Mesothelial cell of epicardium (in vitro differentiated cells): ENCODE measurements at regions not wholly inside any gene's neighbourhood (a gene's known extent, or its start where the extent isn't known, plus 50 kb on each side); places are given as distances from the start of the nearest gene placed in this dataset.

Experiments
- DNase-seq, 2 experiments: peaks; one replicate each; pipeline ENCODE4 v3.0.0; 2021; ENCODE audit warnings: low spot score in 2 of 2; ENCODE audit not compliant: unreplicated experiment in 2 of 2
- H3K27ac Mint-ChIP-seq: 2 replicates; pipeline ENCODE4 v1.8.0; 2021; ENCODE audit warnings: mixed read lengths
- H3K27me3 Mint-ChIP-seq: 2 replicates; pipeline ENCODE4 v1.8.0; 2021; ENCODE audit warnings: low read depth, mixed read lengths
- H3K36me3 Mint-ChIP-seq: 2 replicates; pipeline ENCODE4 v1.8.0; 2021; ENCODE audit warnings: mixed read lengths
- H3K4me1 Mint-ChIP-seq: 2 replicates; pipeline ENCODE4 v1.8.0; 2021; ENCODE audit warnings: mixed read lengths
- H3K4me3 Mint-ChIP-seq: 2 replicates; pipeline ENCODE4 v1.8.0; 2021; ENCODE audit warnings: mild to moderate bottlenecking, moderate library complexity, mixed read lengths
- H3K9me3 Mint-ChIP-seq: 2 replicates; pipeline ENCODE4 v1.8.0; 2021; ENCODE audit warnings: mixed read lengths
- TF ChIP-seq, protein P1 (sequence below): fragments of 200-600 bp; sonication (generic); IDR thresholded peaks from one replicate; pipeline ENCODE4 v1.5.0; 2021; ENCODE audit warnings: antibody characterized with exemption; ENCODE audit not compliant: unreplicated experiment

DNA sequence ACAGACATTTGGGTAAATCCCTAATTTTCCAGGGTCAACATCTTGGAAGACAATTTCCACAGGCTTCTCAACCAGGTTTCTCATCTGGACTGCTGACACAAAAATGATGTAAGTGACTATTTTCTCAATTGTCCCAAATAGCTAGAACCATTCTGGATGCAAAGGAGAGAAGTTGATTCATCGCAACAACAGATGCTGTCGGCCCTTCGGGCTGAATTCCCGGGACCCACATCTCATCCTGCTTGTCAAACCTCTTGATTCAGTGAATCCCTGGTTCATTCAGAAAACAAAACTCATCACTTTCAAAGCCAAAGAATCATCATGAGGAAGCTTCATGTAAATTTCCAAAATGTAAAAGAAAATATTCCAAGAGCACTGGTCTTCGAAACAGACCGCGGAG is 251.8 kb downstream of the NPHP4 start:
- H3K4me1 Mint-ChIP-seq: peaks cover 8% of the 10 kb centered on the region
- TF ChIP-seq, protein P1, sequence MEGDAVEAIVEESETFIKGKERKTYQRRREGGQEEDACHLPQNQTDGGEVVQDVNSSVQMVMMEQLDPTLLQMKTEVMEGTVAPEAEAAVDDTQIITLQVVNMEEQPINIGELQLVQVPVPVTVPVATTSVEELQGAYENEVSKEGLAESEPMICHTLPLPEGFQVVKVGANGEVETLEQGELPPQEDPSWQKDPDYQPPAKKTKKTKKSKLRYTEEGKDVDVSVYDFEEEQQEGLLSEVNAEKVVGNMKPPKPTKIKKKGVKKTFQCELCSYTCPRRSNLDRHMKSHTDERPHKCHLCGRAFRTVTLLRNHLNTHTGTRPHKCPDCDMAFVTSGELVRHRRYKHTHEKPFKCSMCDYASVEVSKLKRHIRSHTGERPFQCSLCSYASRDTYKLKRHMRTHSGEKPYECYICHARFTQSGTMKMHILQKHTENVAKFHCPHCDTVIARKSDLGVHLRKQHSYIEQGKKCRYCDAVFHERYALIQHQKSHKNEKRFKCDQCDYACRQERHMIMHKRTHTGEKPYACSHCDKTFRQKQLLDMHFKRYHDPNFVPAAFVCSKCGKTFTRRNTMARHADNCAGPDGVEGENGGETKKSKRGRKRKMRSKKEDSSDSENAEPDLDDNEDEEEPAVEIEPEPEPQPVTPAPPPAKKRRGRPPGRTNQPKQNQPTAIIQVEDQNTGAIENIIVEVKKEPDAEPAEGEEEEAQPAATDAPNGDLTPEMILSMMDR: no peak
- no peak overlapping the region for H3K4me3 Mint-ChIP-seq
- peaks cover 3% of the 10 kb centered on the region for H3K27me3 Mint-ChIP-seq
- peaks cover 6% of the 10 kb centered on the region for H3K9me3 Mint-ChIP-seq
- H3K36me3 Mint-ChIP-seq: no peaks in the 10 kb centered on the region
- no peak for DNase-seq
- H3K27ac Mint-ChIP-seq: no peak overlapping the region

- Mint-ChIP-seq H3K9me3 (peaks cover 6% of the 10 kb centered on the region), H3K27me3 (peaks cover 4% of the 10 kb centered on the region), H3K36me3 (no peaks in the 10 kb centered on the region), H3K4me3 (no peak overlapping the region), H3K27ac (no peak overlapping the region), H3K4me1 (peaks cover 2% of the 10 kb centered on the region)
- TF ChIP-seq, protein P1: no peak
- no peak for DNase-seq
Measured at GRCh38 chr1:5739561-5740078, 252.6 kb downstream of the NPHP4 start.

DNA sequence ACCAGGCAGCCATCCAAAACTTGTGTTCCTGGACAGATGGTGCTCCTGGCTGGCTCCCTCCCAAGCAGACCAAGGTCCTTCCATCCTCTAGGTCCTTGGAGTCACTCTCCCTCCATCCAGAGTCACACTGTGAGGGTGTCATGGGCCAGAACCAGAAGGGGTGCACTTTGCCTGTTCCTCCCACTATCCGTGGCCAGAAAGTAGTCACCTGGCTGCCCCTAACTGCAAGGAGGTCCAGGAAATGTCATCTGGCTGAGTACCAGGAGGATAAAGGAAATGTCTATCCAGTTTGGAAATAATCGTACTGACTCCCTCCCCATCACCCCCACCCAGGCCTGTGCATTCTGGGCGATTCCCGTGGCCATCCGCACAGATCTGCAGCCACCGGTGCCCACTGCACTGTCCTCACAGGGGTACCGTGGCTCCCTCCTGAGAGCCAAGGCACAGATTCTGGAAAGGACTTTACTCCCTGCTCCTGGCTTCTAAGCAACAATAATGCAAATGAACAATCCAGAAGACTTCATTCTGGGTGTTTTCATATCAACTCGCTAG is 253.2 kb downstream of the NPHP4 start:
- Mint-ChIP-seq H3K4me3 (no peak overlapping the region), H3K27ac (no peak overlapping the region), H3K36me3 (no peaks in the 10 kb centered on the region), H3K9me3 (peaks cover 6% of the 10 kb centered on the region), H3K4me1 (no peaks in the 10 kb centered on the region), H3K27me3 (peaks cover 5% of the 10 kb centered on the region)
- DNase-seq: no peak
- TF ChIP-seq, protein P1: no peak

- Mint-ChIP-seq H3K4me3 (no peak overlapping the region), H3K27ac (no peak overlapping the region), H3K27me3 (peaks cover 8% of the 10 kb centered on the region), H3K36me3 (no peaks in the 10 kb centered on the region), H3K9me3 (peaks cover 3% of the 10 kb centered on the region), H3K4me1 (no peaks in the 10 kb centered on the region)
- TF ChIP-seq, protein P1: no peak
- DNase-seq: no peak
Measured at GRCh38 chr1:5737081-5737480, 255.1 kb downstream of the NPHP4 start.

DNA sequence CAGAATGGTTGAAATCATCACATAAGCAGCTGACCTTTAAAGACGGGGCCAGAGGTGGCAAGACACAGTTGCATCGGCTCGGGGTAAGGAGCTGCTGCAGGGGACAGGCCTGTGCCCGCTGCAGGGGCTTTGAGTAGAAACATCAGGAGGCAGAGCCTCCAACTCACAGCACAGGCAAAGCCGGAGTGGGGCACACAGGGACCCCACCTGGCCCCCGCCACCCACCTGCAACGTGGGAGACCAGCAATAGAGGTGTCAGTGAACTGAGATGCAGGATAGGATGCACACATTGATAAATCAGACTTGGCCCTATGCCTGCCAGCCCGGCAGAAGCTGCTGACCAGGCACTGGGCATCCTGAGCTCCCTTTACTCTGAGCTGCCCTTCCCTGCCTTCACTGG is 257.2 kb downstream of the NPHP4 start:
- Mint-ChIP-seq H3K27ac (no peak overlapping the region), H3K4me3 (no peak overlapping the region), H3K27me3 (peaks cover 9% of the 10 kb centered on the region), H3K4me1 (no peaks in the 10 kb centered on the region), H3K36me3 (no peaks in the 10 kb centered on the region), H3K9me3 (peaks cover 3% of the 10 kb centered on the region)
- TF ChIP-seq, protein P1: no peak
- no peak for DNase-seq

GRCh38 chr1:5734414-5734813 is 257.8 kb downstream of the NPHP4 start:
- Mint-ChIP-seq H3K27ac (no peak overlapping the region), H3K9me3 (peaks cover 3% of the 10 kb centered on the region), H3K27me3 (peaks cover 9% of the 10 kb centered on the region), H3K36me3 (no peaks in the 10 kb centered on the region), H3K4me3 (no peak overlapping the region), H3K4me1 (no peaks in the 10 kb centered on the region)
- no peak for DNase-seq
- TF ChIP-seq, protein P1: no peak
